IPS DF 4.7 (cell line): ENCODE measurements at regions not wholly inside any gene's neighbourhood (a gene's known extent, or its start where the extent isn't known, plus 50 kb on each side); places are given as distances from the start of the nearest gene placed in this dataset.
"Not testable (repeated sequence)": the region's sequence is repeated elsewhere in the genome, so short reads cannot be mapped to it uniquely, and the experiment has no call there.

Source experiments
- DNase-seq: peaks from one replicate; pipeline ENCODE4 v3.0.0-alpha.2; 2013; ENCODE audit warnings: low spot score; ENCODE audit errors: extremely low read depth

- no peak for DNase-seq
Measured at GRCh38 chr7:118898284-118898683, 673.8 kb downstream of the ANKRD7 start.

- DNase-seq: no peak
Measured at GRCh38 chr7:118902600-118902999, 678.1 kb downstream of the ANKRD7 start.

- no peak for DNase-seq
Measured at GRCh38 chr7:118907911-118908527, 683.5 kb downstream of the ANKRD7 start.

DNA sequence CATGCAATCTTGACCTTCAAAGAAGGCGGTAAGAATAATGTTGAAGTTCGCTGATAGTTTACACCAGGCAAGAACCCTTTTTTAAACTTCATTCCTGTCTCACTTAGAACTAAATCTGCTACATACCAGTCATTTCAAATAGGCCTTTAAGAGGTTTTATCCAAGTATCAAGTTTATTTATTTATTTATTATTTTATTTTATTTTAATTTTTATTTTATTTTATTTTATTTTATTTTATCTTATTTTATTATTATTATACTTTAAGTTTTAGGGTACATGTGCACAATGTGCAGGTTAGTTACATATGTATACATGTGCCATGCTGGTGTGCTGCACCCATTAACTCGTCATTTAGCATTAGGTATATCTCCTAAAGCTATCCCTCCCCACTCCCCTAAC is 691.6 kb downstream of the ANKRD7 start:
- DNase-seq: not testable (repeated sequence)

- DNase-seq: no peak
Measured at GRCh38 chr7:118918556-118918955, 694.1 kb downstream of the ANKRD7 start.

DNA sequence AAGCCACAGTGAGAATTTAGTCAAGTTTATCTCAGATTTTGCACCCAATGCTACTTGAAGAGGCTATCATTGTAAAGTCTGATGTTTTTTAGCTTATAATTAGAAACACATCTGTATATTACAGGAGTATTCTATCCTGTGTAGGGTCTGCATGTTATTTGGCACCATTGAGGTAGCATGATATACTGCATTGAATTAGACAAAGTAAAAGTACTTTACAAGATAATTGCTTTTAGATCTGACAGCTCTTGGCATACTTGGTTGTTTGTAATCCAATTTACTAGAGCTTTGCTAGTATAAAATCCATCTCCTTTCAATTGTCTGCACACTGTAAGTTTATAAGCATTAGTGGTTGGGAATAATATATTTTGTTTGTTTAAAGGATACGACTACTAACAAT is 714.3 kb downstream of the ANKRD7 start:
- no peak for DNase-seq

GRCh38 chr7:118944271-118944670 is 719.8 kb downstream of the ANKRD7 start:
- no peak for DNase-seq

- no peak for DNase-seq
Measured at GRCh38 chr7:118945911-118946682, 721.6 kb downstream of the ANKRD7 start.

DNA sequence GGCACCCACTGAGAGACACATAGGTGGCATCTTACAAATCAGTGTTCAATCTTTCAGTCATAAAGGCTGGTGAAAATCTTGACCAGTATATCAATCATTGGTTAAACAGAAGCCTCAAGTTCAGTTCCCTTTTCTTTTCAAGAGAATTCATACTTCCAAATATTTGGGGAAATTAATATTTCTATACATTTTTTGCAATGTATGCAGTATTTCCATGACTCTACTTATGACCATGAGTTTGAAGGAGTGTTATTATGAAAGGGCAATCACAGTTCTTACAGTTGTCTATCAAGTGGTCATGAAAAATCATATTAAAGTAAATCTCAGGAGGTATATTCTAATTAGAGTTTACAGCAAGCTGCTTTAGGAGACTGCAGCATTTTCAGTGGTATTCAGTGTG is 724.0 kb downstream of the ANKRD7 start:
- DNase-seq: no peak

DNA sequence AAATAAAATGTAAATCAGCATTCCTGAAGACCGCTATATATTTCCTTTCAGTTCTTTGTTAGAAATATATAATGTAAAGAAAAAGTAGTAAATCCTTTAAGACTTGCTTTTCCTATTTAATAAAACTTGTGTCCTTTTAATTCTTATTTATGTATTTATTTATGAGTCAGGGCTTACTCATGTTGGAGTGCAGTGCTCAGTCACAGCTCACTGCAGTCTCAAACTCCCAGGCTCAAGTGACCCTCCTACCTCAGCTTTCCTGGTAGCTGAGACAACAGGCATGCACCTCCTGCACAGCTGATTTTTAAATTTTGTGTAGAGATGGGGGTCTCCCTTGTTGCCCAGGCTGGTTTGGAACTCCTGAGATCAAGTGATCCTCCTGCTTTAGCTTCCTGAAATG is 724.5 kb downstream of the ANKRD7 start:
- DNase-seq: no peak

- DNase-seq: not testable (repeated sequence)
Measured at GRCh38 chr7:118956285-118956684, 731.8 kb downstream of the ANKRD7 start.

GRCh38 chr7:118969370-118969769 is 744.9 kb downstream of the ANKRD7 start:
- no peak for DNase-seq

GRCh38 chr7:118971706-118972105 is 747.2 kb downstream of the ANKRD7 start:
- no peak for DNase-seq

- DNase-seq: no peak
Measured at GRCh38 chr7:118974836-118975235, 750.3 kb downstream of the ANKRD7 start.

- no peak for DNase-seq
Measured at GRCh38 chr7:118995350-118995749, 770.8 kb downstream of the ANKRD7 start.

DNA sequence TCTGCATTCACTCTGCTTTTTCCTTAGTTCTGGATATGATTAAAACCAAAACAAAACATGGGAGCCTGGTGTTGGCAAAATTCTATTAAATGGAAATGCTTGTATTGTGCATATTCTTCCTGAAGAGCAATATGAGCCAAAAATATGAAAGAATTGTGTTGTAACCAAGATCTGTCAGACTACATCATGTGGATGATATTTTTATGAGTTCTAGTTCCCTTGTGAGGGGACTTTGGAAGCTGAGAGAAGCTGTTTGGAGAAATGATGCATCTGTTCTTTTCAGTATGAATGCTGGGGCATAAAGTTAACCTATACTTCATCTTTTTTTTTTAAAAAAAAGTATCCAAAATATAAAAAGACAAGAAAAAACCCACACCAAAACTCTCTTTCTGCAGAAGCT is 782.7 kb downstream of the ANKRD7 start:
- no peak for DNase-seq

- DNase-seq: no peak
Measured at GRCh38 chr7:119010635-119011034, 786.1 kb downstream of the ANKRD7 start.

GRCh38 chr7:119026391-119026790 is 801.9 kb downstream of the ANKRD7 start:
- DNase-seq: no peak

- no peak for DNase-seq
Measured at GRCh38 chr7:119028736-119029135, 804.2 kb downstream of the ANKRD7 start.

- DNase-seq: not testable (repeated sequence)
Measured at GRCh38 chr7:119032136-119032535, 807.6 kb downstream of the ANKRD7 start.

DNA sequence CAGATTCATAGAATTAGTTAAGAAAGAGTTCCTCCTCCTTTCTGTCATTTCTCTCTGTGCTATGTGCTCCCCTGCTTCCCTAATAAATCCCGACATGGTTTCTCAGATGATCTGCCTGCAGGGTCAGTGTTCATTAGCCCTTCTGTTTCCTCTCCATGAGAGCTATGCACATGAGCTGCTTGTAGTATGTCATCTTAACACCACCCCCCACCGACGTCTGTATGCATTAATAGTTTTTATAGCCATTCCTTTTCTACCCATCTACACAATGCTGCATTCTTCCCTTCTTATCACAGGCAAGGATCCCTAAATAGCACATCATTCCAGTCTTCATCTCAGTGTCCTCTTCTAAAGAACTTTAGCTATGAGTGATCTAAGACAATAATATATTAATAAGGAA is 809.1 kb downstream of the ANKRD7 start:
- DNase-seq: no peak

DNA sequence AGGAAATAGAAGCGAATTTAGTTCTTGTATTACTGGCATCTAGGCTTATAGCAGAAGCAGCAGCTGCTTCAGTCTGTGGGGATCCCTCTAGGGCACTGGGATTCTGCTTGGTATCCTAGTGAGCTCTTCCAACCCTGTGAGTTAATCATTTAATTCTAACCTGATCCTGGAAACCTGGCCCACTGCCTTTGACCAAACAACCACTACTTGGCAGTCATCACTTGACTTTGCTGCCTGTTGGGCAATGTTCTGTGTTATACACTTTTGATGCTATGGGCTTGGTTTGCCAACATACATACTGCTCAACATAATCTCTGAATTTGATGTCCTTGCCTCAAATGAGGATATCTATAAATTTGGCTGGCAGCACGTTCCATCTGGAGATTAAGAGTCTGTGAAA is 813.4 kb downstream of the ANKRD7 start:
- DNase-seq: no peak

GRCh38 chr7:119046068-119046467 is 821.6 kb downstream of the ANKRD7 start:
- DNase-seq: no peak
